K562 (cell line): ENCODE measurements at regions not wholly inside any gene's neighbourhood (a gene's known extent, or its start where the extent isn't known, plus 50 kb on each side); places are given as distances from the start of the nearest gene placed in this dataset.

Source experiments
- CTBP1 ChIP-seq: fragments of 450-650 bp; IDR thresholded peaks from 2 replicates; pipeline ENCODE4 v1.6.1; 2016; ENCODE audit warnings: borderline replicate concordance
- EP300 ChIP-seq: IDR thresholded peaks from 2 replicates; pipeline ENCODE4 v1.6.1; 2012; ENCODE audit warnings: low read length, improper control_type of control experiment
- ETV1 ChIP-seq: fragments of 450-650 bp; conservative IDR thresholded peaks from 2 replicates; pipeline ENCODE4 v1.6.1; 2016; ENCODE audit warnings: missing genetic modification characterization, control low read depth, low read depth, missing compliant biosample characterization
- EZH2 ChIP-seq: IDR thresholded peaks from 2 replicates; pipeline ENCODE4 v1.6.1; 2012; ENCODE audit warnings: low read depth, mild to moderate bottlenecking, inconsistent platforms, low read length, borderline replicate concordance
- NRF1 ChIP-seq, 2 experiments: fragments of 450-650 bp; IDR thresholded peaks in 1 of 2; conservative IDR thresholded peaks in 1 of 2; 2 replicates each; pipeline ENCODE4 v1.6.1; 2014; ENCODE audit warnings: mild to moderate bottlenecking in 2 of 2
- POLR2AphosphoS5 ChIP-seq: IDR thresholded peaks from 2 replicates; pipeline ENCODE4 v1.6.1; 2011; ENCODE audit warnings: mild to moderate bottlenecking, low read depth, low read length, moderate library complexity; ENCODE audit not compliant: control insufficient read depth, insufficient read depth
- SMC3 ChIP-seq: conservative IDR thresholded peaks from 2 replicates; pipeline ENCODE4 v1.6.1; 2011; ENCODE audit warnings: low read depth, low read length, improper control_type of control experiment; ENCODE audit not compliant: insufficient read depth
- YBX1 ChIP-seq: fragments of 450-650 bp; IDR thresholded peaks from 2 replicates; pipeline ENCODE4 v1.7.1; 2016; ENCODE audit warnings: mild to moderate bottlenecking
- YY1 ChIP-seq, 3 experiments: IDR thresholded peaks; 2 replicates each; pipeline ENCODE4 v1.6.1; 2011; ENCODE audit warnings: low read length in 2 of 3, mild to moderate bottlenecking in 2 of 3, moderate library complexity in 2 of 3, borderline replicate concordance in 1 of 3, control low read depth in 1 of 3, low read depth in 1 of 3; ENCODE audit not compliant: insufficient read depth in 3 of 3, insufficient replicate concordance in 2 of 3, control insufficient read depth in 1 of 3, insufficient read length in 1 of 3; ENCODE audit errors: extremely low read depth in 1 of 3
- ZKSCAN1 ChIP-seq: fragments of 150-350 bp; IDR thresholded peaks from 2 replicates; pipeline ENCODE4 v1.6.1; 2016; ENCODE audit warnings: low read depth, low read length
- TF ChIP-seq, protein P1 (sequence below): sonication (generic); formaldehyde crosslinking; IDR thresholded peaks from 2 replicates; pipeline ENCODE4 v1.8.0; 2022; ENCODE audit warnings: mild to moderate bottlenecking, missing genetic modification reagents, borderline replicate concordance
- TF ChIP-seq, protein P2 (sequence below): sonication (generic); formaldehyde crosslinking; IDR thresholded peaks from 2 replicates; pipeline ENCODE4 v1.8.0; 2022; ENCODE audit warnings: mild to moderate bottlenecking, low read depth, missing genetic modification reagents

DNA sequence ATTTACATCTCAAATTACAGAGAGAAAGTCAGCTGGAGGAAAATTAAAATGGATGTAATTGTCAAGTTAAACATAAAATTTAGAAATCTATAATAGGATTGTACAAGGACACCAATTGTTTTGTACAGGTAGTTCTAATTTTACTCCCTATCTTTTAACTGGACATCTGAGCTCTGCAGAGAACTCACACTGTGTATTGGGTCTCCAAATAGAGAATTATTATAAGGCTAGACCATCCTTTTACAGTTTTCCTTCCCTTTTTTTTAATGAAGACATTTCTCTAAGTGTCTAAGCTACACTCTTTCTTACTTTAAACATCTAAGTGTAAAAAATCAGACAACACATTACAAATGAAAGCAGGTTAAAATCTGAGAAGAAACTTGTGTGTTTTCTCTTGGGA lies 78.4 kb upstream of the GC start:
- no peak for TF ChIP-seq YBX1
- no peak for TF ChIP-seq YY1 (IDR thresholded peaks at IDR 0.05; ENCODE audit: borderline replicate concordance in 1 of 3, control insufficient read depth in 1 of 3, extremely low read depth in 1 of 3, insufficient read depth in 3 of 3, insufficient read length in 1 of 3, insufficient replicate concordance in 2 of 3, low read depth in 1 of 3, low read length in 2 of 3)
- no peak for TF ChIP-seq ZKSCAN1
- no peak for TF ChIP-seq SMC3
- no peak for TF ChIP-seq EZH2
- TF ChIP-seq, protein P1, sequence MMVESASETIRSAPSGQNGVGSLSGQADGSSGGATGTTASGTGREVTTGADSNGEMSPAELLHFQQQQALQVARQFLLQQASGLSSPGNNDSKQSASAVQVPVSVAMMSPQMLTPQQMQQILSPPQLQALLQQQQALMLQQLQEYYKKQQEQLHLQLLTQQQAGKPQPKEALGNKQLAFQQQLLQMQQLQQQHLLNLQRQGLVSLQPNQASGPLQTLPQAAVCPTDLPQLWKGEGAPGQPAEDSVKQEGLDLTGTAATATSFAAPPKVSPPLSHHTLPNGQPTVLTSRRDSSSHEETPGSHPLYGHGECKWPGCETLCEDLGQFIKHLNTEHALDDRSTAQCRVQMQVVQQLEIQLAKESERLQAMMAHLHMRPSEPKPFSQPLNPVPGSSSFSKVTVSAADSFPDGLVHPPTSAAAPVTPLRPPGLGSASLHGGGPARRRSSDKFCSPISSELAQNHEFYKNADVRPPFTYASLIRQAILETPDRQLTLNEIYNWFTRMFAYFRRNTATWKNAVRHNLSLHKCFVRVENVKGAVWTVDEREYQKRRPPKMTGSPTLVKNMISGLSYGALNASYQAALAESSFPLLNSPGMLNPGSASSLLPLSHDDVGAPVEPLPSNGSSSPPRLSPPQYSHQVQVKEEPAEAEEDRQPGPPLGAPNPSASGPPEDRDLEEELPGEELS (CRISPR knock-in tag), result no peak
- TF ChIP-seq, protein P2, sequence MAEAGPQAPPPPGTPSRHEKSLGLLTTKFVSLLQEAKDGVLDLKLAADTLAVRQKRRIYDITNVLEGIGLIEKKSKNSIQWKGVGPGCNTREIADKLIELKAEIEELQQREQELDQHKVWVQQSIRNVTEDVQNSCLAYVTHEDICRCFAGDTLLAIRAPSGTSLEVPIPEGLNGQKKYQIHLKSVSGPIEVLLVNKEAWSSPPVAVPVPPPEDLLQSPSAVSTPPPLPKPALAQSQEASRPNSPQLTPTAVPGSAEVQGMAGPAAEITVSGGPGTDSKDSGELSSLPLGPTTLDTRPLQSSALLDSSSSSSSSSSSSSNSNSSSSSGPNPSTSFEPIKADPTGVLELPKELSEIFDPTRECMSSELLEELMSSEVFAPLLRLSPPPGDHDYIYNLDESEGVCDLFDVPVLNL, result no peak
- no peak for TF ChIP-seq EP300
- no peak for TF ChIP-seq POLR2AphosphoS5
- TF ChIP-seq CTBP1, result no peak
- TF ChIP-seq NRF1 (conservative IDR thresholded peaks at IDR 0.05 in 1 of 2, IDR thresholded peaks at IDR 0.05 in 1 of 2), result no peak
- no peak for TF ChIP-seq ETV1 (tag)
